Stimulated activated CD4-positive, alpha-beta T cell treated with anti-CD3 and anti-CD28 coated beads, Interleukin-4, amount 100 ng/mL, for 4 hours (primary cell): ENCODE measurements at regions not wholly inside any gene's neighbourhood (a gene's known extent, or its start where the extent isn't known, plus 50 kb on each side); places are given as distances from the start of the nearest gene placed in this dataset.

Experiments
- DNase-seq, 2 experiments: peaks; one replicate each; pipeline ENCODE4 v3.0.0-alpha.2; 2020

GRCh38 chrX:149992918-149993317 lies 54.6 kb upstream of the EOLA2 start:
- DNase-seq: no peak

GRCh38 chrX:149993989-149994388 lies 55.7 kb upstream of the EOLA2 start:
- DNase-seq: no peak

- no peak for DNase-seq
These were observed 58.2 kb upstream of the EOLA2 start for GRCh38 chrX:149996515-149996914.

- no peak for DNase-seq
These were observed 66.7 kb upstream of the EOLA2 start for GRCh38 chrX:150005027-150005426.

GRCh38 chrX:150007356-150007755 lies 69.1 kb upstream of the EOLA2 start:
- no peak for DNase-seq

GRCh38 chrX:150012647-150013381 lies 74.5 kb upstream of the EOLA2 start:
- DNase-seq: no peak

- no peak for DNase-seq
These were observed 76.2 kb upstream of the EOLA2 start for GRCh38 chrX:150014525-150014924.

GRCh38 chrX:150017868-150018267 lies 79.6 kb upstream of the EOLA2 start:
- no peak for DNase-seq

GRCh38 chrX:150018931-150019361 lies 80.7 kb upstream of the EOLA2 start:
- no peak for DNase-seq

- no peak for DNase-seq
These were observed 90.4 kb upstream of the EOLA2 start for GRCh38 chrX:150028692-150029091.

- DNase-seq: no peak
These were observed 94.5 kb upstream of the EOLA2 start for GRCh38 chrX:150032742-150033141.

GRCh38 chrX:150034788-150035187 lies 96.5 kb upstream of the EOLA2 start:
- no peak for DNase-seq

GRCh38 chrX:150035531-150035930 lies 97.2 kb upstream of the EOLA2 start:
- DNase-seq: no peak

GRCh38 chrX:150036181-150036580 lies 97.9 kb upstream of the EOLA2 start:
- DNase-seq: no peak

- DNase-seq: no peak
These were observed 98.3 kb upstream of the EOLA2 start for GRCh38 chrX:150036641-150037040.

GRCh38 chrX:150037041-150037440 lies 98.8 kb upstream of the EOLA2 start:
- DNase-seq: no peak

- DNase-seq: no peak
These were observed 100.0 kb upstream of the EOLA2 start for GRCh38 chrX:150038315-150038714.

GRCh38 chrX:150038986-150039599 lies 100.8 kb upstream of the EOLA2 start:
- no peak for DNase-seq

- DNase-seq: no peak
These were observed 102.9 kb upstream of the EOLA2 start for GRCh38 chrX:150041208-150041607.

- DNase-seq: no peak
These were observed 106.3 kb upstream of the EOLA2 start for GRCh38 chrX:150044556-150044955.

GRCh38 chrX:150047818-150048217 lies 109.5 kb upstream of the EOLA2 start:
- DNase-seq: no peak

- DNase-seq: no peak
These were observed 111.4 kb upstream of the EOLA2 start for GRCh38 chrX:150049647-150050046.

GRCh38 chrX:150050387-150050786 lies 112.1 kb upstream of the EOLA2 start:
- DNase-seq: no peak

- no peak for DNase-seq
These were observed 112.8 kb upstream of the EOLA2 start for GRCh38 chrX:150051096-150051495.

- DNase-seq: no peak
These were observed 113.9 kb upstream of the EOLA2 start for GRCh38 chrX:150052226-150052625.
